ENCODE measurements at regions not wholly inside any gene's neighbourhood (a gene's known extent, or its start where the extent isn't known, plus 50 kb on each side); places are given as distances from the start of the nearest gene placed in this dataset.

DNA sequence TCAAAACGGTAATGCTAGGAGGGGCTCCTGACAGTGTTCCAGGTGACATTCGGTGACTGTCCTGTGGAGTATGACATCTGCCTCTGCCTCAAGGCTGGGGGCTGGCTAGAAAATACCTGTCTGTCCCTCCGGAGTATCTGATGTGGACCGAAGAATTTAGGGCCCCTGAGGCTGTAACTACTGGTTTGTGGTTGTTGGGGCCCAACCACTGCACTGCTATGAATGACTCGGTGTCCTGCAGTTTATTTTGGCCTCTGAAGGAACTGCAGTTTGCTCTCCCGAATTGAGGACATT is 198.9 kb upstream of the CAND1 start:
- TF ChIP-seq, protein P1, sequence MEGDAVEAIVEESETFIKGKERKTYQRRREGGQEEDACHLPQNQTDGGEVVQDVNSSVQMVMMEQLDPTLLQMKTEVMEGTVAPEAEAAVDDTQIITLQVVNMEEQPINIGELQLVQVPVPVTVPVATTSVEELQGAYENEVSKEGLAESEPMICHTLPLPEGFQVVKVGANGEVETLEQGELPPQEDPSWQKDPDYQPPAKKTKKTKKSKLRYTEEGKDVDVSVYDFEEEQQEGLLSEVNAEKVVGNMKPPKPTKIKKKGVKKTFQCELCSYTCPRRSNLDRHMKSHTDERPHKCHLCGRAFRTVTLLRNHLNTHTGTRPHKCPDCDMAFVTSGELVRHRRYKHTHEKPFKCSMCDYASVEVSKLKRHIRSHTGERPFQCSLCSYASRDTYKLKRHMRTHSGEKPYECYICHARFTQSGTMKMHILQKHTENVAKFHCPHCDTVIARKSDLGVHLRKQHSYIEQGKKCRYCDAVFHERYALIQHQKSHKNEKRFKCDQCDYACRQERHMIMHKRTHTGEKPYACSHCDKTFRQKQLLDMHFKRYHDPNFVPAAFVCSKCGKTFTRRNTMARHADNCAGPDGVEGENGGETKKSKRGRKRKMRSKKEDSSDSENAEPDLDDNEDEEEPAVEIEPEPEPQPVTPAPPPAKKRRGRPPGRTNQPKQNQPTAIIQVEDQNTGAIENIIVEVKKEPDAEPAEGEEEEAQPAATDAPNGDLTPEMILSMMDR (IDR thresholded peaks at IDR 0.05) = no peak
- TF ChIP-seq POLR2A (IDR thresholded peaks at IDR 0.05) = no peak
